ENCODE measurements at regions not wholly inside any gene's neighbourhood (a gene's known extent, or its start where the extent isn't known, plus 50 kb on each side); places are given as distances from the start of the nearest gene placed in this dataset.

- TF ChIP-seq FOXP4 (CRISPR knock-in tag; IDR thresholded peaks at IDR 0.05) (no peak), ZNF416 (CRISPR knock-in tag; IDR thresholded peaks at IDR 0.05) (no peak), MLX (CRISPR knock-in tag; IDR thresholded peaks at IDR 0.05) (no peak), ZNF219 (CRISPR knock-in tag; IDR thresholded peaks at IDR 0.05; ENCODE audit: borderline replicate concordance) (no peak), PRDM15 (CRISPR knock-in tag; IDR thresholded peaks at IDR 0.05) (no peak), E2F5 (CRISPR knock-in tag; IDR thresholded peaks at IDR 0.05) (no peak), ATF1 (CRISPR knock-in tag; IDR thresholded peaks at IDR 0.05) (no peak), ETV6 (CRISPR knock-in tag; IDR thresholded peaks at IDR 0.05) (no peak), TEAD4 (CRISPR knock-in tag; IDR thresholded peaks at IDR 0.05) (no peak)
Observed at GRCh38 chr2:174693344-174693743, 70.9 kb downstream of the CHRNA1 start (continued).

- POLR2A ChIA-PET, result no interaction called here
- TF ChIP-seq MAX (CRISPR knock-in tag; IDR thresholded peaks at IDR 0.05) (no peak), EMX1 (CRISPR knock-in tag; IDR thresholded peaks at IDR 0.05) (no peak), FOXJ3 (CRISPR knock-in tag; IDR thresholded peaks at IDR 0.05; ENCODE audit: borderline replicate concordance) (no peak), NR3C1 (CRISPR knock-in tag; conservative IDR thresholded peaks at IDR 0.05; ENCODE audit: low read depth) (no peak), SP1 (CRISPR knock-in tag; conservative IDR thresholded peaks at IDR 0.05) (no peak), SMAD4 (CRISPR knock-in tag; IDR thresholded peaks at IDR 0.05) (no peak), JAZF1 (CRISPR knock-in tag; IDR thresholded peaks at IDR 0.05) (no peak), TEAD4 (CRISPR knock-in tag; IDR thresholded peaks at IDR 0.05) (no peak), STAT6 (CRISPR knock-in tag; conservative IDR thresholded peaks at IDR 0.05; ENCODE audit: low read depth) (no peak), IRF1 (CRISPR knock-in tag; IDR thresholded peaks at IDR 0.05) (no peak), CREM (CRISPR knock-in tag; IDR thresholded peaks at IDR 0.05) (no peak), JUN (CRISPR knock-in tag; IDR thresholded peaks at IDR 0.05) (no peak), OVOL2 (CRISPR knock-in tag; IDR thresholded peaks at IDR 0.05; ENCODE audit: borderline replicate concordance) (no peak), ATF6 (CRISPR knock-in tag; IDR thresholded peaks at IDR 0.05) (no peak), TCF7 (CRISPR knock-in tag; IDR thresholded peaks at IDR 0.05; ENCODE audit: low read depth) (no peak)
Observed at GRCh38 chr2:174692256-174692919, 71.9 kb downstream of the CHRNA1 start.

More at GRCh38 chr2:174692256-174692919, 71.9 kb downstream of the CHRNA1 start:
- Mint-ChIP-seq H3K27ac (no peak overlapping the region), H3K27me3 (ENCODE audit: low read depth) (no peaks in the 10 kb centered on the region), H3K4me3 (no peak overlapping the region), H3K9me3 (no peaks in the 10 kb centered on the region), H3K4me1 (0 out of 2 replicates have a peak, but pooled peaks cover 1% of the 10 kb centered on the region), H3K36me3 (no peaks in the 10 kb centered on the region)
- CTCF ChIA-PET, result interaction anchor here (1.0 to 1.6 kb wide), 3 partner anchors 13 to 229 kb away, joined by 3 to 5 read pairs (median 4); no protein-coding TSS in a partner anchor
- ATAC-seq (no peak), DNase-seq (ENCODE audit: low spot score) (no peak)

Measured in WTC11 (cell line).